Mesenchymal stem cell (in vitro differentiated cells and primary cell): ENCODE measurements at regions not wholly inside any gene's neighbourhood (a gene's known extent, or its start where the extent isn't known, plus 50 kb on each side); places are given as distances from the start of the nearest gene placed in this dataset.
"Not testable (repeated sequence)": the region's sequence is repeated elsewhere in the genome, so short reads cannot be mapped to it uniquely, and the experiment has no call there.

Experiments used
- DNase-seq: peaks from one replicate; pipeline ENCODE4 v3.0.0-alpha.2; 2013
- H2AFZ ChIP-seq: one replicate; pipeline ENCODE4 v1.6.1; 2013; ENCODE audit warnings: low read depth, mild to moderate bottlenecking, control low read depth, inconsistent platforms, low read length, moderate library complexity
- H2AK5ac ChIP-seq: 2 replicates; pipeline ENCODE4 v1.6.1; 2013; ENCODE audit warnings: low read length, moderate library complexity, mild to moderate bottlenecking, inconsistent platforms; ENCODE audit not compliant: severe bottlenecking
- H2BK120ac ChIP-seq: one replicate; pipeline ENCODE4 v1.6.1; 2013; ENCODE audit warnings: low read depth, mild to moderate bottlenecking, inconsistent platforms, low read length, moderate library complexity
- H2BK12ac ChIP-seq, 2 experiments: one replicate each; pipeline ENCODE4 v1.6.1; 2013; ENCODE audit warnings: inconsistent platforms in 2 of 2, low read length in 2 of 2, mild to moderate bottlenecking in 2 of 2, moderate library complexity in 2 of 2, control low read depth in 1 of 2
- H2BK15ac ChIP-seq: one replicate; pipeline ENCODE4 v1.6.1; 2013; ENCODE audit warnings: mild to moderate bottlenecking, low read depth, inconsistent platforms; ENCODE audit not compliant: poor library complexity, severe bottlenecking
- H2BK5ac ChIP-seq: 2 replicates; pipeline ENCODE4 v1.6.1; 2013; ENCODE audit warnings: low read depth, mild to moderate bottlenecking, low read length, control low read depth, inconsistent platforms; ENCODE audit not compliant: poor library complexity, severe bottlenecking
- H3K14ac ChIP-seq, 2 experiments: one replicate each; pipeline ENCODE4 v1.6.1; 2013; ENCODE audit warnings: inconsistent platforms in 2 of 2, low read length in 2 of 2, control low read depth in 1 of 2, mild to moderate bottlenecking in 1 of 2, moderate library complexity in 1 of 2
- H3K18ac ChIP-seq, 2 experiments: one replicate each; pipeline ENCODE4 v1.6.1; 2013; ENCODE audit warnings: inconsistent platforms in 2 of 2, low read length in 2 of 2, control low read depth in 1 of 2, low read depth in 1 of 2, mild to moderate bottlenecking in 1 of 2
- H3K23ac ChIP-seq, 2 experiments: one replicate each; pipeline ENCODE4 v1.6.1; 2013; ENCODE audit warnings: inconsistent platforms in 2 of 2, low read length in 2 of 2, mild to moderate bottlenecking in 2 of 2, moderate library complexity in 2 of 2, control low read depth in 1 of 2
- H3K27ac ChIP-seq: 2 replicates; pipeline ENCODE4 v1.5.1; 2013; ENCODE audit warnings: mild to moderate bottlenecking, moderate library complexity, low read length, control low read depth, inconsistent platforms; ENCODE audit not compliant: poor library complexity, severe bottlenecking
- H3K27me3 ChIP-seq, 2 experiments: 2 replicates each; pipeline versions ENCODE4 v1.6.1 to v1.7.0; 2013; ENCODE audit warnings: low read length in 2 of 2, mild to moderate bottlenecking in 2 of 2, moderate library complexity in 2 of 2, control low read depth in 1 of 2, inconsistent platforms in 1 of 2; ENCODE audit not compliant: control insufficient read depth in 1 of 2, insufficient read depth in 1 of 2
- H3K36me3 ChIP-seq, 2 experiments: 2 replicates each; pipeline versions ENCODE4 v1.6.1 to v1.7.0; 2013; ENCODE audit warnings: low read length in 2 of 2, control low read depth in 1 of 2, inconsistent platforms in 1 of 2, low read depth in 1 of 2, mild to moderate bottlenecking in 1 of 2; ENCODE audit not compliant: insufficient read depth in 2 of 2, control insufficient read depth in 1 of 2
- H3K4ac ChIP-seq, 2 experiments: one replicate each; pipeline ENCODE4 v1.6.1; 2013; ENCODE audit warnings: inconsistent platforms in 2 of 2, low read length in 2 of 2, mild to moderate bottlenecking in 2 of 2, moderate library complexity in 2 of 2, control low read depth in 1 of 2, low read depth in 1 of 2
- H3K4me1 ChIP-seq: 2 replicates; pipeline ENCODE4 v1.6.1; 2013; ENCODE audit warnings: low read depth, low read length, control low read depth; ENCODE audit not compliant: control insufficient read depth, insufficient read depth
- H3K4me2 ChIP-seq: 2 replicates; pipeline ENCODE4 v1.6.1; 2013; ENCODE audit warnings: low read length, mild to moderate bottlenecking, inconsistent platforms; ENCODE audit not compliant: poor library complexity, severe bottlenecking
- H3K4me3 ChIP-seq, 2 experiments: 2 replicates each; pipeline versions ENCODE4 v1.5.1 to v1.7.0; 2013; ENCODE audit warnings: low read length in 2 of 2, mild to moderate bottlenecking in 2 of 2, control low read depth in 1 of 2, low read depth in 1 of 2; ENCODE audit not compliant: insufficient read depth in 1 of 2
- H3K79me1 ChIP-seq: replicated peaks from 2 replicates; pipeline ENCODE4 v1.6.1; 2013; ENCODE audit warnings: mild to moderate bottlenecking, control low read depth, low read length, inconsistent platforms; ENCODE audit not compliant: poor library complexity, severe bottlenecking
- H3K9ac ChIP-seq: 2 replicates; pipeline ENCODE4 v1.7.0; 2013; ENCODE audit warnings: mild to moderate bottlenecking, low read length, moderate library complexity
- H3K9me3 ChIP-seq: 2 replicates; pipeline ENCODE4 v1.7.0; 2013; ENCODE audit warnings: mild to moderate bottlenecking, low read length; ENCODE audit not compliant: control insufficient read depth
- H4K8ac ChIP-seq: one replicate; pipeline ENCODE4 v1.6.1; 2013; ENCODE audit warnings: inconsistent platforms, mild to moderate bottlenecking, low read length, moderate library complexity
- H4K91ac ChIP-seq: one replicate; pipeline ENCODE4 v1.6.1; 2013; ENCODE audit warnings: mild to moderate bottlenecking, low read length, inconsistent platforms
- WGBS: methylation state at CpG from one replicate; pipeline ENCODE4 v1.1.7; 2013; ENCODE audit warnings: mixed read lengths; 5-methylcytosine and 5-hydroxymethylcytosine counted together

- no peak overlapping the region for H3K4me3 ChIP-seq
- no peak overlapping the region for H2BK5ac ChIP-seq
- H2BK12ac ChIP-seq, result no peak overlapping the region
- H2AK5ac ChIP-seq, result no peak overlapping the region
- H3K18ac ChIP-seq, result no peak overlapping the region
- no peaks in the 10 kb centered on the region for H3K36me3 ChIP-seq
- no peak overlapping the region for H3K23ac ChIP-seq
- no peaks in the 10 kb centered on the region for H3K9me3 ChIP-seq
- peaks cover 31 to 40% of the 10 kb centered on the region in 2 experiments for H3K27me3 ChIP-seq
- H2AFZ ChIP-seq, result no peak overlapping the region
- DNase-seq, result peak; percentile 0
- H2BK120ac ChIP-seq, result no peak overlapping the region
- no peak overlapping the region for H3K14ac ChIP-seq
- H3K4ac ChIP-seq, result no peak overlapping the region
- WGBS, result 77% methylated on average over 38 of the region's 42 CpGs
- H3K27ac ChIP-seq, result no peak overlapping the region
- H2BK15ac ChIP-seq, result no peak overlapping the region
- H3K4me2 ChIP-seq, result no peak overlapping the region
- H3K79me1 ChIP-seq, result no peaks in the 10 kb centered on the region
- H4K91ac ChIP-seq, result no peak overlapping the region
- peaks cover 7% of the 10 kb centered on the region for H3K4me1 ChIP-seq
- H3K9ac ChIP-seq, result no peak overlapping the region
- no peak overlapping the region for H4K8ac ChIP-seq
Measured at GRCh38 chr4:1547856-1548826, 136.0 kb downstream of the FAM53A start.

- H2BK5ac ChIP-seq, result no peak overlapping the region
- H2BK15ac ChIP-seq, result no peak overlapping the region
- no peak for DNase-seq
- H4K91ac ChIP-seq, result no peak overlapping the region
- WGBS, result 83% methylated on average over 19 of the region's 19 CpGs
- H3K9me3 ChIP-seq, result no peaks in the 10 kb centered on the region
- H3K14ac ChIP-seq, result no peak overlapping the region
- no peak overlapping the region for H3K23ac ChIP-seq
- H3K4ac ChIP-seq, result no peak overlapping the region
- H2BK120ac ChIP-seq, result no peak overlapping the region
- H2AK5ac ChIP-seq, result no peak overlapping the region
- H3K27ac ChIP-seq, result no peak overlapping the region
- no peak overlapping the region for H3K9ac ChIP-seq
- H3K27me3 ChIP-seq, result peaks cover 31 to 46% of the 10 kb centered on the region in 2 experiments
- H3K79me1 ChIP-seq, result no peaks in the 10 kb centered on the region
- H3K4me2 ChIP-seq, result no peak overlapping the region
- no peak overlapping the region for H3K4me3 ChIP-seq
- no peak overlapping the region for H2BK12ac ChIP-seq
- no peak overlapping the region for H4K8ac ChIP-seq
- H3K36me3 ChIP-seq, result no peaks in the 10 kb centered on the region
- H3K4me1 ChIP-seq, result peaks cover 7% of the 10 kb centered on the region
- H3K18ac ChIP-seq, result no peak overlapping the region
- H2AFZ ChIP-seq, result no peak overlapping the region
Measured at GRCh38 chr4:1547131-1547855, 136.8 kb downstream of the FAM53A start.

GRCh38 chr4:1544861-1545281 is 138.6 kb upstream of the NKX1-1 start:
- no peak overlapping the region for H3K23ac ChIP-seq
- H2AFZ ChIP-seq, result no peak overlapping the region
- no peak for DNase-seq
- H3K18ac ChIP-seq, result no peak overlapping the region
- H3K9me3 ChIP-seq, result no peaks in the 10 kb centered on the region
- H3K9ac ChIP-seq, result no peak overlapping the region
- H2BK12ac ChIP-seq, result no peak overlapping the region
- H3K27ac ChIP-seq, result no peak overlapping the region
- no peak overlapping the region for H2BK5ac ChIP-seq
- peaks cover 29 to 55% of the 10 kb centered on the region in 2 experiments for H3K27me3 ChIP-seq
- H3K4me1 ChIP-seq, result peaks cover 2% of the 10 kb centered on the region
- no peak overlapping the region for H3K4ac ChIP-seq
- H3K4me3 ChIP-seq, result no peak overlapping the region
- H3K79me1 ChIP-seq, result no peaks in the 10 kb centered on the region
- H4K8ac ChIP-seq, result no peak overlapping the region
- H2BK120ac ChIP-seq, result no peak overlapping the region
- WGBS, result 89% methylated on average over 13 of the region's 18 CpGs
- H2AK5ac ChIP-seq, result no peak overlapping the region
- H2BK15ac ChIP-seq, result no peak overlapping the region
- no peak overlapping the region for H4K91ac ChIP-seq
- no peak overlapping the region for H3K14ac ChIP-seq
- no peak overlapping the region for H3K4me2 ChIP-seq
- H3K36me3 ChIP-seq, result no peaks in the 10 kb centered on the region

GRCh38 chr4:1544435-1544834 is 138.2 kb upstream of the NKX1-1 start:
- not testable (repeated sequence) for H3K4me3 ChIP-seq, H3K9me3 ChIP-seq, H3K14ac ChIP-seq, H4K8ac ChIP-seq, H2AFZ ChIP-seq, H2AK5ac ChIP-seq, H2BK15ac ChIP-seq, DNase-seq, H3K79me1 ChIP-seq, H3K9ac ChIP-seq, H2BK12ac ChIP-seq, H3K4ac ChIP-seq, H3K18ac ChIP-seq, H3K4me2 ChIP-seq, H3K23ac ChIP-seq, H2BK5ac ChIP-seq, H4K91ac ChIP-seq, H3K36me3 ChIP-seq, H3K4me1 ChIP-seq, H3K27ac ChIP-seq, H2BK120ac ChIP-seq
- WGBS, result 82% methylated on average over 20 of the region's 21 CpGs
- H3K27me3 ChIP-seq, result peaks cover 25 to 52% of the 10 kb centered on the region in 2 experiments
